Mucosa of stomach (tissue), 1 donor: ENCODE measurements at regions not wholly inside any gene's neighbourhood (a gene's known extent, or its start where the extent isn't known, plus 50 kb on each side); places are given as distances from the start of the nearest gene placed in this dataset.

Experiments used
- H3K27me3 ChIP-seq: one replicate; pipeline ENCODE4 v1.7.0; 2013; ENCODE audit warnings: mild to moderate bottlenecking, low read length; ENCODE audit not compliant: control insufficient read depth, insufficient read depth
- H3K36me3 ChIP-seq: one replicate; pipeline ENCODE4 v1.7.0; 2013; ENCODE audit warnings: low read length; ENCODE audit not compliant: control insufficient read depth, insufficient read depth
- H3K4me1 ChIP-seq: one replicate; pipeline ENCODE4 v1.7.0; 2013; ENCODE audit warnings: mild to moderate bottlenecking, low read length; ENCODE audit not compliant: control insufficient read depth, insufficient read depth
- H3K4me3 ChIP-seq: one replicate; pipeline ENCODE4 v1.7.0; 2013; ENCODE audit warnings: low read length
- H3K9ac ChIP-seq: one replicate; pipeline ENCODE4 v1.7.0; 2013; ENCODE audit warnings: mild to moderate bottlenecking, low read length, moderate library complexity
- H3K9me3 ChIP-seq: one replicate; pipeline ENCODE4 v1.7.0; 2013; ENCODE audit warnings: mild to moderate bottlenecking, low read length, moderate library complexity; ENCODE audit not compliant: control insufficient read depth
- donor health status: Pancreatic carcinoma.

GRCh38 chr14:95014036-95014435 is 143.3 kb downstream of the DICER1 start:
- no peak overlapping the region for H3K9ac ChIP-seq

GRCh38 chr14:95011445-95012006 is 145.8 kb downstream of the DICER1 start:
- H3K4me3 ChIP-seq: no peak overlapping the region
- no peaks in the 10 kb centered on the region for H3K36me3 ChIP-seq
- no peak overlapping the region for H3K9ac ChIP-seq
- no peaks in the 10 kb centered on the region for H3K4me1 ChIP-seq
- no peaks in the 10 kb centered on the region for H3K27me3 ChIP-seq
- no peaks in the 10 kb centered on the region for H3K9me3 ChIP-seq

More at GRCh38 chr14:95014036-95014435, 143.3 kb downstream of the DICER1 start:
- H3K9me3 ChIP-seq: no peaks in the 10 kb centered on the region
- H3K4me1 ChIP-seq: no peaks in the 10 kb centered on the region
- H3K4me3 ChIP-seq: no peak overlapping the region
- H3K36me3 ChIP-seq: no peaks in the 10 kb centered on the region
- H3K27me3 ChIP-seq: no peaks in the 10 kb centered on the region

- no peaks in the 10 kb centered on the region for H3K9me3 ChIP-seq
- no peaks in the 10 kb centered on the region for H3K36me3 ChIP-seq
- H3K4me3 ChIP-seq: no peak overlapping the region
- H3K9ac ChIP-seq: no peak overlapping the region
- H3K27me3 ChIP-seq: no peaks in the 10 kb centered on the region
- H3K4me1 ChIP-seq: no peaks in the 10 kb centered on the region
Observed at GRCh38 chr14:95008445-95009217, 148.7 kb downstream of the DICER1 start.

GRCh38 chr14:95007921-95008320 is 149.4 kb downstream of the DICER1 start:
- H3K36me3 ChIP-seq: no peaks in the 10 kb centered on the region
- H3K4me1 ChIP-seq: no peaks in the 10 kb centered on the region
- no peak overlapping the region for H3K4me3 ChIP-seq
- H3K9me3 ChIP-seq: no peaks in the 10 kb centered on the region
- no peaks in the 10 kb centered on the region for H3K27me3 ChIP-seq
- no peak overlapping the region for H3K9ac ChIP-seq

- H3K4me3 ChIP-seq: no peak overlapping the region
- H3K27me3 ChIP-seq: no peaks in the 10 kb centered on the region
- no peak overlapping the region for H3K9ac ChIP-seq
- no peaks in the 10 kb centered on the region for H3K9me3 ChIP-seq
- no peaks in the 10 kb centered on the region for H3K36me3 ChIP-seq
- H3K4me1 ChIP-seq: no peaks in the 10 kb centered on the region
Observed at GRCh38 chr14:95006479-95006878, 150.8 kb downstream of the DICER1 start.

GRCh38 chr14:95006051-95006450 is 151.3 kb downstream of the DICER1 start:
- no peak overlapping the region for H3K4me3 ChIP-seq
- H3K4me1 ChIP-seq: no peaks in the 10 kb centered on the region
- H3K36me3 ChIP-seq: no peaks in the 10 kb centered on the region
- H3K9ac ChIP-seq: no peak overlapping the region
- no peaks in the 10 kb centered on the region for H3K9me3 ChIP-seq
- no peaks in the 10 kb centered on the region for H3K27me3 ChIP-seq

- Histone ChIP-seq H3K4me3 (no peak overlapping the region), H3K9ac (no peak overlapping the region), H3K36me3 (no peaks in the 10 kb centered on the region), H3K9me3 (no peaks in the 10 kb centered on the region), H3K27me3 (no peaks in the 10 kb centered on the region), H3K4me1 (no peaks in the 10 kb centered on the region)
Observed at GRCh38 chr14:95003099-95003960, 154.0 kb downstream of the DICER1 start.

GRCh38 chr14:94998685-94999084 is 158.6 kb downstream of the DICER1 start:
- Histone ChIP-seq H3K27me3 (no peaks in the 10 kb centered on the region), H3K4me1 (no peaks in the 10 kb centered on the region), H3K36me3 (no peaks in the 10 kb centered on the region), H3K9ac (no peak overlapping the region), H3K9me3 (no peaks in the 10 kb centered on the region), H3K4me3 (no peak overlapping the region)

- no peaks in the 10 kb centered on the region for H3K4me1 ChIP-seq
- H3K27me3 ChIP-seq: no peaks in the 10 kb centered on the region
- H3K9me3 ChIP-seq: no peaks in the 10 kb centered on the region
- no peak overlapping the region for H3K9ac ChIP-seq
- no peaks in the 10 kb centered on the region for H3K36me3 ChIP-seq
- H3K4me3 ChIP-seq: no peak overlapping the region
Observed at GRCh38 chr14:94998110-94998509, 159.2 kb downstream of the DICER1 start.

- Histone ChIP-seq H3K4me1 (no peaks in the 10 kb centered on the region), H3K27me3 (no peaks in the 10 kb centered on the region), H3K4me3 (no peak overlapping the region), H3K36me3 (no peaks in the 10 kb centered on the region), H3K9me3 (no peaks in the 10 kb centered on the region), H3K9ac (no peak overlapping the region)
Observed at GRCh38 chr14:94995551-94995950, 161.8 kb downstream of the DICER1 start.

GRCh38 chr14:94994245-94994644 is 163.1 kb downstream of the DICER1 start:
- no peak overlapping the region for H3K9ac ChIP-seq
- no peak overlapping the region for H3K4me3 ChIP-seq
- H3K9me3 ChIP-seq: no peaks in the 10 kb centered on the region
- no peaks in the 10 kb centered on the region for H3K4me1 ChIP-seq
- H3K27me3 ChIP-seq: no peaks in the 10 kb centered on the region
- no peaks in the 10 kb centered on the region for H3K36me3 ChIP-seq

- no peaks in the 10 kb centered on the region for H3K27me3 ChIP-seq
- no peak overlapping the region for H3K4me3 ChIP-seq
- no peaks in the 10 kb centered on the region for H3K9me3 ChIP-seq
- no peaks in the 10 kb centered on the region for H3K4me1 ChIP-seq
- H3K36me3 ChIP-seq: no peaks in the 10 kb centered on the region
- H3K9ac ChIP-seq: no peak overlapping the region
Observed at GRCh38 chr14:94992046-94992445, 165.3 kb downstream of the DICER1 start.
